Choroid plexus epithelial cell (primary cell): ENCODE measurements at regions not wholly inside any gene's neighbourhood (a gene's known extent, or its start where the extent isn't known, plus 50 kb on each side); places are given as distances from the start of the nearest gene placed in this dataset.

Experiments
- DNase-seq: peaks from one replicate; pipeline ENCODE4 v3.0.0-alpha.2; 2010; ENCODE audit warnings: low read depth
- H3K4me3 ChIP-seq: 2 replicates; pipeline ENCODE4 v1.5.1; 2011; ENCODE audit warnings: low read depth, mild to moderate bottlenecking, control low read depth, low read length, moderate library complexity
- TF ChIP-seq, protein P1 (sequence below): conservative IDR thresholded peaks from 2 replicates; pipeline ENCODE4 v1.5.1; 2011; ENCODE audit warnings: low read depth, mild to moderate bottlenecking, control low read depth, inconsistent platforms, low read length, moderate library complexity

DNA sequence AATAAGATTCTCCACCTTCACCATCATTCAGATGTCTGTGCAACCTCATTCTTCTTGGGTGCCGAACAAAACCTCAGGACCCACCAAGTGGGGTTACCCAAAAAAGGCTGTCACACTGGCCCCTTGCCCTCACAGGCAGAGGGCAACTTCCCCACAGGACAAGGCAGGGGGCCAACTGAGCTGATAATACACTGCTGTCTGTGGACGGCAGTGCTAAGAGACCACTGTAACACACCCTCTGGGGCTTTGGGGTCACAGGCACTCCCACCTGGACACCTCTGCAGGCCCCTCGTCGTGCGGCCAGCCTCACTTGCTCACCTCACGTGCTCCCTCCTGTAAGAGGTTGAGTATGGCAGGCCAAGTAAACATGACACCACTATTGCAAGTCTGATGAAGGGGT, 515.8 kb upstream of the COX7C start:
- DNase-seq: no peak
- TF ChIP-seq, protein P1, sequence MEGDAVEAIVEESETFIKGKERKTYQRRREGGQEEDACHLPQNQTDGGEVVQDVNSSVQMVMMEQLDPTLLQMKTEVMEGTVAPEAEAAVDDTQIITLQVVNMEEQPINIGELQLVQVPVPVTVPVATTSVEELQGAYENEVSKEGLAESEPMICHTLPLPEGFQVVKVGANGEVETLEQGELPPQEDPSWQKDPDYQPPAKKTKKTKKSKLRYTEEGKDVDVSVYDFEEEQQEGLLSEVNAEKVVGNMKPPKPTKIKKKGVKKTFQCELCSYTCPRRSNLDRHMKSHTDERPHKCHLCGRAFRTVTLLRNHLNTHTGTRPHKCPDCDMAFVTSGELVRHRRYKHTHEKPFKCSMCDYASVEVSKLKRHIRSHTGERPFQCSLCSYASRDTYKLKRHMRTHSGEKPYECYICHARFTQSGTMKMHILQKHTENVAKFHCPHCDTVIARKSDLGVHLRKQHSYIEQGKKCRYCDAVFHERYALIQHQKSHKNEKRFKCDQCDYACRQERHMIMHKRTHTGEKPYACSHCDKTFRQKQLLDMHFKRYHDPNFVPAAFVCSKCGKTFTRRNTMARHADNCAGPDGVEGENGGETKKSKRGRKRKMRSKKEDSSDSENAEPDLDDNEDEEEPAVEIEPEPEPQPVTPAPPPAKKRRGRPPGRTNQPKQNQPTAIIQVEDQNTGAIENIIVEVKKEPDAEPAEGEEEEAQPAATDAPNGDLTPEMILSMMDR: no peak
- H3K4me3 ChIP-seq: no peak overlapping the region

DNA sequence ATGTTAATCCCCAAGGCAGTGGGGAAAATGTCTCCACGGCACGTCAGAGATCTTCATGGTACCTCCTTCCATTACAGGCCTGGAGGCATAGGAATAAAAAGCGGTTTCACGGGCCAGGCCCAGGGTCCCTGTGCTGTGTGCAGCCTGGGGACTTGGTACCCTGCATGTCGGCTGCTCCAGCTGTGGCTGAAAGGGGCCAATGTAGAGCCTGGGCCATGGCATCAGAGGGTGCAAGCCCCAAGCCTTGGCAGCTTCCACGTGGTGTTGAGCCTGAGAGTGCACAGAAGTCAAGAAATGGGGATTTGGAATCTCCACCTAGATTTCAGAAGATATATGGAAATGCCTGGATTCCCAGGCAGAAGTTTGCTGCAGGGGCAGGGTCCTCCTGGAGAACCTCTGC, 508.9 kb upstream of the COX7C start:
- TF ChIP-seq, protein P1: no peak

DNA sequence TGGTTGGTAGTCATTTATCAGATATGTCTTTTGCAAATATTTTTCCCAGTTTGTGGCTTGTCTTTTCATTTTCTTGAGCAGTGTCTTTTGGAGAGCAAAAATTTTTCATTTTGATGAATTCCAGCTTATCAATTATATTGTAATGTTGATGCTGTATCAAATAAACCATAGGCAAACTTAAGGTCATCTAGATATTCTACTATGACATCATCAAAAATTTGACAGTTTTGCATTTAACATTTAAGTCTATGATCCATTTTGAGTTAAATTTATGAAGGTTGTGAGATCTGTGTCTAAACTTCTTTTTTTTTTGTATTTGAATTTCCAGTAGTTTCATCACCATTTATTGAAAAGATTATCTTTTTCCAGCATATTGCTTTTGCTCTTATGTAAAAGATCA, 505.5 kb upstream of the COX7C start:
- no peak for DNase-seq
- TF ChIP-seq, protein P1: no peak
- no peak overlapping the region for H3K4me3 ChIP-seq

More for the DNA sequence above, 508.9 kb upstream of the COX7C start:
- H3K4me3 ChIP-seq: no peak overlapping the region
- no peak for DNase-seq

DNA sequence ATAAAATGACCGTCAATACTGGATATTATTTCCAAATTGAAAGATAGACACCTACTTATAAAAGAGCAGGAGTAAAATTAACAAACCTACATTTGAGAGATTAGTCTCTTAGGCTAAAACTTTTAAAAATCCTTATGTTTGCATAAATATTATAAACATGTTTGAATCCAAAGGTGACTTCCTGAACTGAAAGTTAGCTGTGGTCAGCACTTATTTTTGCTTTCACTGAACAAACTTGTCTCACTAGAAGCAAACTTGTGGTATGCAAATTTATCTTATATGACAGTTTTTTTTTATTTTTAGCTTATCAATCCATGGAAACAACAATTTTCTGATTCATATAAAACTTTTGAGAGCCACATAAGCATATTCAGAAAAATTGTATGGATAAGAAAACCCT, 502.6 kb upstream of the COX7C start:
- no peak for DNase-seq
- H3K4me3 ChIP-seq: no peak overlapping the region
- TF ChIP-seq, protein P1: no peak

DNA sequence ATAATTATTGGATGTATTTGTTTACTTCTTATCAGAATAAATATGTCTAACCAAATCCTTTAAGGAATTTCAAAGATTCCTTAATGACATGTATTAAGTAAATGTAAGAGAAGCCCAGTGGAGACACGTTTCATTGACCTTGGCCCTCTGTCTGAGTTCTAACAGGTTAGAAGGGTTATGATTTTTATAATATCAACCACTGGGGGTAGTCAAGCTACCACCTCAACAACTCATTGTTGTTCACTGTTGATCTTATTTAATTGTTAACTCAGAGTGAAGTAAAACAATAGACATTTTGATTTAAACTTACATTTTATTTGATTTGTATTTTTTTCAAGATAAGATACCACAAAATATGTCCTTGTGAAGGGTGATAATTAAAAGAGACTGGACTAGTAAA, 499.2 kb upstream of the COX7C start:
- DNase-seq: no peak
- no peak overlapping the region for H3K4me3 ChIP-seq
- TF ChIP-seq, protein P1: no peak

DNA sequence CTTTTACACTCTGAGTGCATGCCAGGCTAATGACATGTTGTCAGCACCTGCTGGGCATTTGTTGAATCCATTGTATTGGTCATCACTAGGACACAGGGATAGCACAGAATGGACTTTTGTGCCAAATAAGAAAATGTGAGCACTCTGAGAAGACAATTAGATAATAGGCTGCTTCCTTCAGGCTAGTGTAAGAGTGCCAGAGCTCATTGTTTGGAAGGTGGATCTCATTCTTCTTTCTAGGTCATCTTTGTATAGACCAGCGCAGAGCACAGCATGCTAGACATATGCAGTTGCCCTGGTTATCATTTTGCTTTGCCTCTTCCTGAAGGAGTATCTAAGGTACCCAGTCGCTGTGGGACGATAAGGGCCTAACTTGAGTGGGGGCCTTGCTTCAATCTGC, 493.4 kb upstream of the COX7C start:
- TF ChIP-seq, protein P1: no peak
- no peak for DNase-seq
- H3K4me3 ChIP-seq: no peak overlapping the region

DNA sequence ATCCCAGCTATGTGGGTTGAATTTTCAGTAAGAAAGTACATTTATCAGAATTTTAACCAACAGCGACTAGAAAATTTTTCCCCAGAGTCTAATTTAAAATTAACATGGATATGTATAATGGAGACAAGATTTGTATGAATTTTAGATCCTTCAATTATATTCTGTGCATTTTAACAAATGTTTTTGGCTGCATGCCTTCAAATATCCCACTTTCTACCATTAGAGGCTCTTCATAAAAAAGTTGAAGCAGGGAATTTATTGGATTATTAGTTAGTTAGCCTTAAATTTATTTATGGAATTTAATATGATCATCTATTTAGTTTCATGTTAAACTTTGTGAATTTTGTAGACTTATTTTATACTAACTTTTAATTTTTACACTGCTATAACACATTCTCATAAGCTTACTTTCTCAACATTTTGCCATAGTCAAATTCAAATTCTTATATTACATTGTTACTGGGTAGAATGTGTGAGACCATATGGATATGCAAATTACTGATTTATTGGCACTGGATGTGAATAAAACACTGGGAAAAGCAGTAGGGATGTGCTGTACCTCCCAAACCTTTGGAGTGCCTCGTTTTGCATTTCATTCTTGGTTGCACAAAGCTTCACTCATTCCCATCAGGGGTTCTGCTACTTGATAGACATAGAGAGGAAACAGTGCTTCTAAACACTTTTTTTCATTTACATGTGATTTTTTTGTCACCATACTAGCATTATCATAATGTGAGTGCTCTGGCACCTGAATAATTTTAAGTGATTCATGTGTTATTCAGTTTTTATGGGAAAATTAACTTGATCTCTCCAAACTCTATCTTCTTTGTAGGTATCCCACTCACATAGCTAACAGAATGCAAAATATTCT, 491.8 kb upstream of the COX7C start:
- H3K4me3 ChIP-seq: no peak overlapping the region
- no peak for DNase-seq
- TF ChIP-seq, protein P1: no peak
